SK-N-MC (cell line): ENCODE measurements at regions not wholly inside any gene's neighbourhood (a gene's known extent, or its start where the extent isn't known, plus 50 kb on each side); places are given as distances from the start of the nearest gene placed in this dataset.

Source experiments
- DNase-seq: peaks from one replicate; pipeline ENCODE4 v3.0.0-alpha.2; 2011; ENCODE audit warnings: low read depth, low spot score
- H3K27ac ChIP-seq: fragments of 200-600 bp; sonication (generic); 2 replicates; pipeline ENCODE4 v1.5.1; 2016; ENCODE audit warnings: mixed run types
- H3K36me3 ChIP-seq: fragments of 200-600 bp; sonication (generic); 2 replicates; pipeline ENCODE4 v1.6.1; 2017; ENCODE audit warnings: antibody characterized with exemption, low read length, mixed read lengths; ENCODE audit not compliant: insufficient read depth
- H3K4me3 ChIP-seq: fragments of 200-600 bp; sonication (generic); 2 replicates; pipeline ENCODE4 v1.5.1; 2016
- H3K9ac ChIP-seq: fragments of 200-600 bp; sonication (generic); 2 replicates; pipeline ENCODE4 v1.8.0; 2017; ENCODE audit warnings: mixed run types, mixed read lengths; ENCODE audit not compliant: insufficient read length
- H3K9me3 ChIP-seq: fragments of 200-600 bp; sonication (generic); 2 replicates; pipeline ENCODE4 v1.6.1; 2017; ENCODE audit warnings: low read depth, mild to moderate bottlenecking, antibody characterized with exemption, low read length, moderate library complexity, mixed read lengths
- EZH2 ChIP-seq: fragments of 200-600 bp; sonication (generic); IDR thresholded peaks from one replicate; pipeline ENCODE4 v1.6.1; 2017; ENCODE audit warnings: antibody characterized with exemption
- FOXP2 ChIP-seq: optimal IDR thresholded peaks from 2 replicates; pipeline ENCODE3; 2011; ENCODE audit warnings: mild to moderate bottlenecking, moderate library complexity; ENCODE audit not compliant: insufficient read depth; ENCODE audit errors: extremely low read length, control extremely low read depth
- POLR2AphosphoS5 ChIP-seq: IDR thresholded peaks from 2 replicates; pipeline ENCODE4 v1.6.1; 2012; ENCODE audit warnings: mild to moderate bottlenecking, low read depth, low read length, borderline replicate concordance

DNA sequence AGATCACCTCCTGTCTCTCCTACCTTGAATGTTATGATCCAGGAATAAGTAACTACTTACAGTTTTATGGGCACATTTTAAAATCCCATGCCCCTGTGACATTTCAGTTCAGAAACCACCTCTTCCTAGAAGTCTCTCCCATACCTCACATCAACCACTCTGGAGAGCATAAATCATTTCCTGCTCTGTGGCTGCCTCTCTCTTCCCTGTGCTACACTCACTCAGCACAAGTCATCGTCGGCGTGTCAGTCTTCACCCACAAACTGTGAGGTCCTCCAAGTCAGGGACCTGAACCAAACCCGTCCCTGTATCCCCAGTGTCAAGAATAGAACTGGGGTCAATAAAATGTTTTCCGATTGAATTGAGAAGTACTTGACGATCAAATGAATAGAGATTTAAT is 863.3 kb downstream of the BCL11B start:
- Histone ChIP-seq H3K36me3 (no peaks in the 10 kb centered on the region), H3K4me3 (no peak overlapping the region), H3K9ac (no peak overlapping the region), H3K9me3 (no peaks in the 10 kb centered on the region), H3K27ac (no peak overlapping the region)
- TF ChIP-seq FOXP2 (no peak), POLR2AphosphoS5 (no peak), EZH2 (no peak)
- no peak for DNase-seq

- Histone ChIP-seq H3K9me3 (no peaks in the 10 kb centered on the region), H3K27ac (no peak overlapping the region), H3K9ac (no peak overlapping the region), H3K4me3 (no peak overlapping the region), H3K36me3 (no peaks in the 10 kb centered on the region)
- DNase-seq = no peak
- TF ChIP-seq POLR2AphosphoS5 (no peak), EZH2 (no peak)
Measured at GRCh38 chr14:98411154-98411553, 860.8 kb downstream of the BCL11B start.

DNA sequence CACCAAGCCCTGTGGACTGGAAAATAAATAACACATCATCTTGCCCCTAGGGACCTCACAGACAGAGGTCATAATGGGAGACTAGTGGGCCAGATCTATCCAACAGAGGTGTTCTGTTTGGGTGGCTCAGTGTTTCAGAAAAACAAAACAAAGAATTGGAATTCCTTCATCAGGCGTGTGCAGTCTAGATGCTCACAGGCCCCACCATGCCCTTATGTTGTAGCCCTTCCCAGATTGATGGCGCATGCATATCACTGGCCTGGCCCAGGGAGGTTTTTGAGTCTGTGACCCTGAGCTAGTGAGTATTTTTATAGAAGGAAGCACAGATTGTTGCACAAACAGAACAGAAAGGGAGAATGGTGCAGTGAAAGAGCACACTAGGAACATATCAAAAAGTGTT is 859.6 kb downstream of the BCL11B start:
- H3K9me3 ChIP-seq = no peaks in the 10 kb centered on the region
- no peak overlapping the region for H3K27ac ChIP-seq
- no peak for DNase-seq
- TF ChIP-seq FOXP2 (no peak), POLR2AphosphoS5 (no peak), EZH2 (no peak)
- no peak overlapping the region for H3K9ac ChIP-seq
- H3K4me3 ChIP-seq = no peak overlapping the region
- no peaks in the 10 kb centered on the region for H3K36me3 ChIP-seq

- H3K9ac ChIP-seq = no peak overlapping the region
- H3K27ac ChIP-seq = no peak overlapping the region
- no peak for DNase-seq
- H3K9me3 ChIP-seq = no peaks in the 10 kb centered on the region
- no peak overlapping the region for H3K4me3 ChIP-seq
- H3K36me3 ChIP-seq = no peaks in the 10 kb centered on the region
- no peak for TF ChIP-seq FOXP2
- TF ChIP-seq POLR2AphosphoS5 = no peak
- no peak for TF ChIP-seq EZH2
Measured at GRCh38 chr14:98415766-98416165, 856.2 kb downstream of the BCL11B start.

DNA sequence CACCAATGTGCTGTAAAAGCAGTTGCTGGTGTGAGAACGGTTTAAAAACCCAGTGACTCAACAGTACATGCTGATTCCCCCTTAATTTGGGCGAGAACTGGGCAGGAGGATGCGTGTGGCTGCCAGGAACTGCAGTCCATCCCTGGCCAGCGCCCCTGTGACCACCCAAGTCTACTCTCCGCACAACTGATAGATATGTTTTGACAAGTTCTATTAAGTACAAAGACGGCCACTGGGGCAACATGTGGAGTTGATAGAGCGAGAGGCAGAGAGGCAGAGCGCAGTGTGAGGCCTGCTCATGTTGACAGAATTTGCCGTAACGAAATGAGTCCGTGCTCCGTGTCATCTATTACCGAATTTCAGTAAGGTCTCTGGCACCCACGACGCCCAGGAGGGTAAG is 855.0 kb downstream of the BCL11B start:
- no peaks in the 10 kb centered on the region for H3K9me3 ChIP-seq
- H3K4me3 ChIP-seq = no peak overlapping the region
- no peak overlapping the region for H3K27ac ChIP-seq
- no peak for TF ChIP-seq EZH2
- no peak for TF ChIP-seq FOXP2
- TF ChIP-seq POLR2AphosphoS5 = no peak
- no peak overlapping the region for H3K9ac ChIP-seq
- no peak for DNase-seq
- H3K36me3 ChIP-seq = no peaks in the 10 kb centered on the region

GRCh38 chr14:98428483-98428994 is 843.5 kb downstream of the BCL11B start:
- TF ChIP-seq FOXP2 (no peak), POLR2AphosphoS5 (no peak), EZH2 (no peak)
- DNase-seq = no peak
- no peak overlapping the region for H3K4me3 ChIP-seq
- H3K9ac ChIP-seq = no peak overlapping the region
- H3K27ac ChIP-seq = no peak overlapping the region
- no peaks in the 10 kb centered on the region for H3K9me3 ChIP-seq
- no peaks in the 10 kb centered on the region for H3K36me3 ChIP-seq

DNA sequence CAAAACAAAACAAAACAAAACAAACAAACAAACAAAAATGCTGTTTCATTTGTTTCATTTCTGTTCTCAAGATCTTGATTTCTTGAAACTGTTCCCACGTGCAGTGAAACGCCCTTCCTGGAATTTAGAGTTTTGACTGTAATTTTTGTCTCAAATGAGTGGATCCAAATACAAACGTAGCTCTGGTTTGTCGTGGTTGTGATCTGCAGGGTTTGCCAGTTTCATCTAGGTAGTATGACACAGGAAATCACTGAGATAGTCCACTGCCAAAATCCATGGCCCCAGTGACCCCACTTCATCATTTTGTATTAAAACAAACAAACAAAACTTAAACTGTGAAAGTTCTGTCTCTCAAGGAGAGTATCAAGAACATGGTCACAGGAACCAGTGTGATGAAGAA is 838.6 kb downstream of the BCL11B start:
- TF ChIP-seq EZH2 (no peak), FOXP2 (no peak), POLR2AphosphoS5 (no peak)
- DNase-seq = no peak
- Histone ChIP-seq H3K9ac (no peak overlapping the region), H3K27ac (no peak overlapping the region), H3K9me3 (0 out of 2 replicates have a peak, but pooled peaks cover 2% of the 10 kb centered on the region), H3K36me3 (no peaks in the 10 kb centered on the region), H3K4me3 (no peak overlapping the region)

GRCh38 chr14:98437113-98437512 is 834.9 kb downstream of the BCL11B start:
- no peak overlapping the region for H3K9ac ChIP-seq
- H3K4me3 ChIP-seq = no peak overlapping the region
- TF ChIP-seq EZH2 (no peak), POLR2AphosphoS5 (no peak)
- 0 out of 2 replicates have a peak, but pooled peaks cover 2% of the 10 kb centered on the region for H3K9me3 ChIP-seq
- H3K27ac ChIP-seq = no peak overlapping the region
- no peaks in the 10 kb centered on the region for H3K36me3 ChIP-seq
- no peak for DNase-seq

GRCh38 chr14:98444077-98444476 is 827.9 kb downstream of the BCL11B start:
- Histone ChIP-seq H3K9me3 (no peaks in the 10 kb centered on the region), H3K9ac (no peak overlapping the region), H3K36me3 (no peaks in the 10 kb centered on the region), H3K27ac (no peak overlapping the region), H3K4me3 (no peak overlapping the region)
- DNase-seq = no peak
- TF ChIP-seq FOXP2 = no peak
- no peak for TF ChIP-seq EZH2
- TF ChIP-seq POLR2AphosphoS5 = no peak

DNA sequence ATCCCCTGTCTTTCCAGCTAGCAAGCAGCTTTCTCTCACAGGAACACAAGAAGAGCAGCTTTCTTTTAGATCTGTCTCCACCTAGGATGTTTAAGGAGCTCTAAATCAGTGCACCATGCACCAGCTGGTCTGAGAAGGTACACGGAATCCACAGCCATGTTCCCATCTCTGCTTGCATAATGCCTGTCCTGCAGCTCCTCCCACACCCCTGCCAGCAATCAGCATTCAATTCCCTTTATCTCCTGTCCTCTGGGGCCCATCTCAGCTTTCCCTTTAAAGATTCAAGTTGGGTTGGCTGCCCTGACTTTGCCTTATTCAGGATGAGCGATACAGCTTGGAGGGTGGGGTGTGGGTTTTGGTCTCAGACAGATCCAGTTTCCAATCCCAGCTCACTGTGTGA is 826.3 kb downstream of the BCL11B start:
- Histone ChIP-seq H3K27ac (no peak overlapping the region), H3K36me3 (no peaks in the 10 kb centered on the region), H3K9ac (no peak overlapping the region), H3K9me3 (no peaks in the 10 kb centered on the region), H3K4me3 (no peak overlapping the region)
- TF ChIP-seq EZH2 (no peak), FOXP2 (no peak), POLR2AphosphoS5 (no peak)
- DNase-seq = no peak
